ENCODE measurements at regions not wholly inside any gene's neighbourhood (a gene's known extent, or its start where the extent isn't known, plus 50 kb on each side); places are given as distances from the start of the nearest gene placed in this dataset.
"Not testable (repeated sequence)": the region's sequence is repeated elsewhere in the genome, so short reads cannot be mapped to it uniquely, and the experiment has no call there.

- no peak for DNase-seq (ENCODE audit: low spot score)
Measured at GRCh38 chr12:34097213-34097612, 74.9 kb downstream of the ALG10 start.

- no peak for DNase-seq (ENCODE audit: low spot score)
Measured at GRCh38 chr12:34105392-34105933, 83.2 kb downstream of the ALG10 start.

GRCh38 chr12:34106172-34106571 is 83.9 kb downstream of the ALG10 start:
- no peak for DNase-seq (ENCODE audit: low spot score)

GRCh38 chr12:34107016-34107415 is 84.7 kb downstream of the ALG10 start:
- DNase-seq (ENCODE audit: low spot score) = no peak

GRCh38 chr12:34107781-34108404 is 85.6 kb downstream of the ALG10 start:
- no peak for DNase-seq (ENCODE audit: low spot score)

- no peak for DNase-seq (ENCODE audit: low spot score)
Measured at GRCh38 chr12:34108405-34108803, 86.1 kb downstream of the ALG10 start.

- DNase-seq (ENCODE audit: low spot score) = no peak
Measured at GRCh38 chr12:34108967-34109366, 86.7 kb downstream of the ALG10 start.

GRCh38 chr12:34109390-34109789 is 87.1 kb downstream of the ALG10 start:
- DNase-seq (ENCODE audit: low spot score) = no peak

- DNase-seq (ENCODE audit: low spot score) = not testable (repeated sequence)
Measured at GRCh38 chr12:34109909-34110531, 87.7 kb downstream of the ALG10 start.

- DNase-seq (ENCODE audit: low spot score) = no peak
Measured at GRCh38 chr12:34119366-34119765, 97.1 kb downstream of the ALG10 start.

- no peak for DNase-seq (ENCODE audit: low spot score)
Measured at GRCh38 chr12:34121360-34121759, 99.1 kb downstream of the ALG10 start.

- DNase-seq (ENCODE audit: low spot score) = peak; percentile 41
Measured at GRCh38 chr12:34123092-34123491, 100.8 kb downstream of the ALG10 start.

- no peak for DNase-seq (ENCODE audit: low spot score)
Measured at GRCh38 chr12:34124608-34125007, 102.3 kb downstream of the ALG10 start.

GRCh38 chr12:34126239-34126641 is 103.9 kb downstream of the ALG10 start:
- DNase-seq (ENCODE audit: low spot score) = no peak

- DNase-seq (ENCODE audit: low spot score) = no peak
Measured at GRCh38 chr12:34126805-34127204, 104.5 kb downstream of the ALG10 start.

- DNase-seq (ENCODE audit: low spot score) = not testable (repeated sequence)
Measured at GRCh38 chr12:34127379-34127778, 105.1 kb downstream of the ALG10 start.

- no peak for DNase-seq (ENCODE audit: low spot score)
Measured at GRCh38 chr12:34142430-34142829, 120.1 kb downstream of the ALG10 start.

GRCh38 chr12:34151019-34151418 is 128.7 kb downstream of the ALG10 start:
- no peak for DNase-seq (ENCODE audit: low spot score)

GRCh38 chr12:34163443-34163842 is 141.1 kb downstream of the ALG10 start:
- DNase-seq (ENCODE audit: low spot score) = no peak

GRCh38 chr12:34166427-34167060 is 144.2 kb downstream of the ALG10 start:
- DNase-seq (ENCODE audit: low spot score) = no peak

- DNase-seq (ENCODE audit: low spot score) = not testable (repeated sequence)
Measured at GRCh38 chr12:34168507-34168906, 146.2 kb downstream of the ALG10 start.

- no peak for DNase-seq (ENCODE audit: low spot score)
Measured at GRCh38 chr12:34186492-34186891, 164.2 kb downstream of the ALG10 start.

- no peak for DNase-seq (ENCODE audit: low spot score)
Measured at GRCh38 chr12:34188974-34189373, 166.7 kb downstream of the ALG10 start.
